IPS-15b (cell line): ENCODE measurements at regions not wholly inside any gene's neighbourhood (a gene's known extent, or its start where the extent isn't known, plus 50 kb on each side); places are given as distances from the start of the nearest gene placed in this dataset.
"Not testable (repeated sequence)": the region's sequence is repeated elsewhere in the genome, so short reads cannot be mapped to it uniquely, and the experiment has no call there.

Source experiments
- H3K27me3 ChIP-seq: one replicate; pipeline ENCODE4 v1.6.1; 2013; ENCODE audit warnings: low read length; ENCODE audit not compliant: control insufficient read depth, insufficient read depth
- H3K36me3 ChIP-seq: one replicate; pipeline ENCODE4 v1.6.1; 2013; ENCODE audit warnings: low read length; ENCODE audit not compliant: control insufficient read depth, insufficient read depth
- H3K4me1 ChIP-seq: one replicate; pipeline ENCODE4 v1.6.1; 2013; ENCODE audit warnings: mild to moderate bottlenecking, low read length; ENCODE audit not compliant: control insufficient read depth, insufficient read depth
- H3K4me3 ChIP-seq: one replicate; pipeline ENCODE4 v1.5.1; 2013; ENCODE audit warnings: low read depth, low read length
- H3K9ac ChIP-seq: one replicate; pipeline ENCODE4 v1.6.1; 2013; ENCODE audit warnings: low read depth, mild to moderate bottlenecking, low read length
- H3K9me3 ChIP-seq: one replicate; pipeline ENCODE4 v1.6.1; 2013; ENCODE audit warnings: mild to moderate bottlenecking, low read length; ENCODE audit not compliant: control insufficient read depth, insufficient read depth

DNA sequence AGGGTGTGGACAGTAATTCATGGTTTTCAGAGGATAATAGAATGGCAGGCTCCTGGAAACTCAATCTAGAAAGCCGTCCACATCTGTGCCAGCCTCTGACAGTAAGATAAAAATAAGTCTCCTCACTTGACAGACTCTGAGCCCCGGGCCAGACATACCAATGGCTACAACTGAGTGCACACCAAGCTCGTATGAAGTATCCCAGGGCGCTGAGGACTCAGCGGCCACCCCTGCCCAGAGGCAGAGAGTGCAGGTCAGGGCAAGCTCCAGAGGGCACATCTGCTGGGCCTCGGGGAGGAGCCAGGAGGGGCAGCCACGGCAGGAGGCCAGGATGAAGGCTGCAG is 262.8 kb upstream of the TCERG1L start:
- no peak overlapping the region for H3K4me3 ChIP-seq
- H3K9me3 ChIP-seq = no peaks in the 10 kb centered on the region
- H3K4me1 ChIP-seq = no peaks in the 10 kb centered on the region
- H3K36me3 ChIP-seq = no peaks in the 10 kb centered on the region
- H3K9ac ChIP-seq = no peak overlapping the region
- no peaks in the 10 kb centered on the region for H3K27me3 ChIP-seq

DNA sequence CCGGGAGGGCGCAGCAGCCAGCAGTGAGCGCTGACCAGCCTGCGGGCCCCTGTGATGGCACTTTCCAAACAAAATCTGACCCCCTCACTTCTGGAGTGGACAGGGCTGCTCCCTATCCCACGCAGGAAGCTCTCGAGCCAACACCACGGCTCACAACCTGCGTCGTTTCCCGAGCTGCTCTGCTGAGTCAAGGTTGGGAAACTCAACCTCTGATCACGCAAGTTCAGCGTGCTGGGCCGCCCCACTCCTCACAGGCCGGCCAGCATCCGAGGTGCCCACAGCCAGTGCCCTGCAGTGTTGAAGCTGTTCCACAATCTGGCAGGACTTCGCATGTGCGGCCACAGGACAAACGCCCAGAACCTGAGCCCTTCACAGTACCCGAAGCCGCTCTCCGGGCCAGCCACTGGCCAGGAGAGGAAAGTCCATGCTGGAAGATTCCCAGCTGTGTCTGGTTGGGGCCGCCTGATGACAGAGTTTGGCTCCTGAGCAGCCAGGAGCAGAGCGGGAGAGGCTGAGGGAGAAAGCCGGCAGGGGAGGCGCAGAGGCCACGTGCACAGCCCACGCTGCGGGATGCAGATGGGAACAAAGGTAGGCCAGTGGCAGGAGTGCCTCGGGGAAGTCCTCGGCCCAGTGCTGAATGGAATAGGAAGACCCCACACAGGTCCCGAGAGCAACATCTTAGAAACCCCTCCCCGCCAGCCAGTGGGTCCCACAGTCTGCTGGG is 263.3 kb upstream of the TCERG1L start:
- Histone ChIP-seq H3K4me3 (no peak overlapping the region), H3K9me3 (no peaks in the 10 kb centered on the region), H3K9ac (no peak overlapping the region), H3K4me1 (no peaks in the 10 kb centered on the region), H3K36me3 (no peaks in the 10 kb centered on the region), H3K27me3 (no peaks in the 10 kb centered on the region)

DNA sequence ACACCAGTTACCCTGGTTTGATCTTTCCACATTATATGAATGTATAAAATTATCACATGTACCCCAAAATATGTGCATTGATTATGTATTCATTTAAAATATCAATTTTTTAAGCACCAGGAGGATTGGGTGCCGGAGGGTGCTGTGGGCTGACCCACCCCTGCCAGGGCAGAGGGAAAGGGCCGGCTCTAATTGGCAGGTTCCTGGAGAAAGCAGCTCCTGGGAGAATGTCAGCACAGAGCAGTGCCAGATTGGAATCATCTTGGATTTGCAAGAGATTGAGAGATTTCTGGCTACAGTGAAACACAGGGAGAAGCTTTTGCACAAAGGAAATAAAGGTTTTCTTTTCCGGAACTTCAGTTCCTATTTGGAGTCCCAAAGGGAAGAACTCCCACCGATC is 264.4 kb upstream of the TCERG1L start:
- Histone ChIP-seq H3K36me3 (no peaks in the 10 kb centered on the region), H3K4me1 (no peaks in the 10 kb centered on the region), H3K9me3 (no peaks in the 10 kb centered on the region)

DNA sequence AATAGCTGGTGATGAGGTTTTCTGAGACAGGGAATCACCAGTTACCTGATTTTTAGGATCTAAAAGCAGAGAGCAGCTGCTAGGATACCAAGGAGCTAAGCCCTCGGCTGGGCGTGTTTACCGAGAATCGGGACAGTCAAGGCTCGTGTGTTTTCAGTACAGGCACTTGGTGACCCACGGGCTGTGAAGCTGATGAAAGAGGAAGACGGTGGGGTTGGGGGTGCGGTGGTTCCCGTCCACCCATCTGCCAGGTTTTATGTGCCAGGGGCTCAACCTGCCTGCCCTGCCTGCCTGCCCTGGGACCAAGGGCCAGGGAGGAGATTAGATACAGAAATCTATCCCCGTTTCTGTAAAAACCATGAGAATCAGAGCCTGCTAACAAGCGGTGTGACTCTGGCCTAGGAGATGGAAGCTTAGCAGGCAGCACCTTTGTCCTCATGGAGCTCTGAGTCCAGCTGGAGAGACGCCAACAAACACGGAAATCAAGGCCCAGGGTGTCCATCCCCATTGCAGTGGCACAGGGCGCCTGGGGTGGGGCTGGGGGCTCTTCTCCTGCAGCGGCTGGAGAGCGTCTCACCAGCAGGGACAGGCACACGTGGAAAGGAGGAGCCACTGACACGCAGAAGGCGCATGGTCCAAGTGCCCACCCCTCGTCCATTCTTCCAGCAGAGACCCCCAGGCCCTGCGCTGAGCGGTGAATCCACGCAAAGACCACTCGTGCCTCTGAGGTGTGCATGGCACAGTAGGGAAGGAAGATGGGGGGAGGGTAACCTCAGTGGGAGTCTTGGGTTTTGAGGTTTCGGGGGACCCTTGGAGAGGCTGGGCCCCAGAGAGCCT is 265.0 kb upstream of the TCERG1L start:
- Histone ChIP-seq H3K36me3 (no peaks in the 10 kb centered on the region), H3K27me3 (no peaks in the 10 kb centered on the region), H3K9me3 (no peaks in the 10 kb centered on the region), H3K9ac (no peak overlapping the region), H3K4me1 (no peaks in the 10 kb centered on the region), H3K4me3 (no peak overlapping the region)

More for the DNA sequence above, 264.4 kb upstream of the TCERG1L start:
- no peak overlapping the region for H3K9ac ChIP-seq
- no peak overlapping the region for H3K4me3 ChIP-seq
- no peaks in the 10 kb centered on the region for H3K27me3 ChIP-seq

DNA sequence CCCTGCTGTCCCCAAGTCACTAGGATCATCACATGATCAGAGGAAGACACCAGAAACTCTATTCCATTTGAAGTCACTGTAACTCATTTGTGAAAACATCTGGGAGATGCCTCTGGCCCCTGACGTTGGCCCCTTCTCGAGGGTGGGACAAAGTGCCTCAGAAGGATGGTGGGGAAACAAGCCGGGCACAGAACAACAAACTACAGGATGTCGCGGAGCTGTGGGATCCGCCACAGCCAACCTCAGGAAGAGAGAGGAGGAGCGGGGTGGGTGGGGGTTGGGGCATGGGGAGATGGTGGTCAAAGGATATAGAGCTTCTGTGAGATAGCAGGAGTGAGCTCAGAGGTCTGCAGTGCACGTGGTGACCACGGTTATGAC is 265.6 kb upstream of the TCERG1L start:
- no peaks in the 10 kb centered on the region for H3K4me1 ChIP-seq
- H3K36me3 ChIP-seq = no peaks in the 10 kb centered on the region
- H3K27me3 ChIP-seq = no peaks in the 10 kb centered on the region
- no peak overlapping the region for H3K4me3 ChIP-seq
- no peaks in the 10 kb centered on the region for H3K9me3 ChIP-seq
- no peak overlapping the region for H3K9ac ChIP-seq

DNA sequence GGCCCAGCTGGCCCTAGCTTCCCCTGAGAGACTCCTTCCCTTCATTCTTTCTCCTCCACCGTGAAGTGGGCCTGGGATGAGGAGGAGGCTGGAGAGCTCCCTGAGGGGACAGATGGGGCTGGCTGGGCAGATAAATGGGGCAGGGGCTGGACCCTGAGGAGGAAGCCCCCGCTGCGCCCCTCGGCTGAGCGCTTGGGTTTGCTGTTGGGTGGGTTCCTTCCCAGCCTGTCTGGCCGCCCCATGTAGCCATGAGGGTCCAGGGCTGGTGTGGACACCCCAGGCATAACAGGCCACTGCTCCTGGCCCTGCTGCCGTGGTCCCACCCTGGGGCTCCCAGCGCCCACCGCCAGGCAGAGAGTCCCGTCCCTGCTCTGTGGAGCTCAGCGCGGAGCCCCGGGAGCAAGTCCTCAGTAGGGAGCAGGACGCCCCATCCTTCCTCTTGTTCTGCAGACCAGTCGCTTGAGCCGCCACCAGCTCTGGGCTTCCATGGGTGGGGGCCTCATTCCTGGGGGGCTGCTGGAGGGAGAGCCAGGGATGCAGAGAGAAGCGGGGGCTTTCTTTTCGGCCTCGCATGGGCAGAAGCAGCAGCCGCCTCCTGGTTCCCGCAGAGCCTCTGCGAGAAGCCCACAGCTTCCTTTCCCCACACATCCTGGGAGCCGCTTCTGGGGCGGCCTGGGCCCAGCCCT is 266.4 kb upstream of the TCERG1L start:
- H3K9ac ChIP-seq = no peak overlapping the region
- no peaks in the 10 kb centered on the region for H3K9me3 ChIP-seq
- H3K36me3 ChIP-seq = no peaks in the 10 kb centered on the region
- H3K27me3 ChIP-seq = no peaks in the 10 kb centered on the region
- no peaks in the 10 kb centered on the region for H3K4me1 ChIP-seq
- H3K4me3 ChIP-seq = no peak overlapping the region

DNA sequence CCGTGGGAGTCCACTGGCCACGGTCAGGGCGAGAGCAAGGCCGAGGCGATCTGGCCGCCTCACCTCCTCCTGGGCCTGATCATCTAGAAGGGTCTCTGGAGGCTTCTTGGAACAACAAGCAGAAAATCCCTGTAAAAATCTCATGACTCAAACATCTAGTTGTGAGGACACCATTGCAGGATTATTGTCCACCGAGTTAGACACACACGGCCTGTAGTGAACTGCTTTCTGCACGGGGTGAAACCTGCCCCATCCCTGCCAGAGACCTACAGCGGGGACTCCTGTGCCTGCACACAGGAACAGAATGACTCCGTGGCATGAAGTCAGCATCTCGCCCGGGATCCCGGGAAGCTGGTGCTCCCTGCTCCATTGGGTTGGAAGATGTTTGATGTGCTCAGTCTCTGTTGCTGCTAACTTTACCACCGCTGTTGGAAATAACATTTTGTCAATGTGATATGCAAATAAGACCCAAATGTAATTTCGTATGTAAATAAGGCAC is 267.0 kb upstream of the TCERG1L start:
- Histone ChIP-seq H3K36me3 (no peaks in the 10 kb centered on the region), H3K4me3 (no peak overlapping the region), H3K27me3 (no peaks in the 10 kb centered on the region), H3K4me1 (no peaks in the 10 kb centered on the region), H3K9me3 (no peaks in the 10 kb centered on the region), H3K9ac (no peak overlapping the region)

DNA sequence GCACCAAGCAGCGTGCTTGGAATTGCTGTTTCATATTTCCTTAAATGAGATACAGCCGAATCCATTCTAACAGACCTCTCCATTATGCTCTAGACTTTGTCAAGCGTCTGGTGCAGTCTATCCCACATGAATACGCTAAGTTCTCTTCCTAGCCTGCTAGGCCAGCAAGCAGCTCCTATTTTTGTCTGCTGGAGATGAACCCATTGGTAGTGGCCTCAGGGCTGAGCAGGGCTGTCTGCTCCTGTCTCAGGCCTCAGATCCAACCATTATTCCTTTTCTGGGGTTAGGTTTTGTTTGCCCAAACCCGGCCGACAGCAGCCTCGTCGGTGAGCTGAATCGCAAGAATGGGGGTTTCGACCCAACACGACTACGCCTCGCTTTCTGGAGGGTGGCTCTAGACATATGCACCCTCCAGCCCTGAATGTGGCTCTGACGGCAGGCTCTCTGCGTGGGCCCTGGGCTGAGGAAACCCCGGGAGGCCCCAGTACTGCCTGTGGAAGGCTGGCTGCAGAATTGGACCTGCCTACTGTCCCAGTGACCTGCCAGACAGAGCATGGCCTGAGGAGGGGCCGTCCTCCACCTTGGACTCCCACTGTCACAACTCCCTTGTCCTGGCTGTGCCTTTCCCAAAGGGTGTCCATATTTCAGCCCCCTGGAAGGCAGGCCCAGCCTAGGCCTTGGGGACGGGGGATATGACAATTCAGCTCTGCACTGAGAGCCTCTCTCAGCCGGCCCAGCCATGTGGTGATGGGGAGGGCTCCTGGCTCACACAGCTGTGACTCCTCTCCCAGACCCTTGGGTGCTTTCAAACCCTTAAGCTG is 267.9 kb upstream of the TCERG1L start:
- Histone ChIP-seq H3K9me3 (no peaks in the 10 kb centered on the region), H3K36me3 (no peaks in the 10 kb centered on the region), H3K4me1 (no peaks in the 10 kb centered on the region), H3K27me3 (no peaks in the 10 kb centered on the region), H3K4me3 (no peak overlapping the region), H3K9ac (no peak overlapping the region)

DNA sequence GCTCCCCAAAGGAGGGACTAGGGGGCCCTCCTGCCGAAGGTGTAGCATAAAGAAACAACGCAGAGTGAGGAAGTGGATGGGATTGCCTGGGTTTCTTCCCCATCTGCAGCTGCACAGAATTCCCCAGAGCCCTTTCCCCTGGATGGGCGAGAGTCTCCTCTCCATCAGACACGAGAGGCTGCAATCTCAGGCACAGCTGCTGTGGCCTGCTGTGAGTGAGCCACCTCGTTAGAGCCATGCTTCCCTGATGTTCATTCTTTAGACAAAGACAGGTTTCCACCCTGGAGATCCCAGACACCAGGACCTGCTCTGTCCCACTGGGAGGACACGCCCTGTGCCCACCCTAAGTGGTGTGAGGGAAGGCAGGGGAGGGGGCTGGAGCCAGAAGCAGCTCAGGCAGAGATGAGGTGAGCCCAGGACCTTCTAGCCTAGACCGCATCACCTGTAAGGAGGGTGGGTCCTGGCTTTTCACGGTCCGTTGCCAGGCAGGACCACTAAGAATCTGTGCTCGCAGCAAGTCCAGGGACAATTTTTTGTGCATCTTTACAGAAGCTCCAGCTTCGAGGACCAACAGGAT is 268.6 kb upstream of the TCERG1L start:
- no peaks in the 10 kb centered on the region for H3K9me3 ChIP-seq
- no peak overlapping the region for H3K4me3 ChIP-seq
- H3K9ac ChIP-seq = no peak overlapping the region
- no peaks in the 10 kb centered on the region for H3K27me3 ChIP-seq
- H3K36me3 ChIP-seq = no peaks in the 10 kb centered on the region
- H3K4me1 ChIP-seq = no peaks in the 10 kb centered on the region

DNA sequence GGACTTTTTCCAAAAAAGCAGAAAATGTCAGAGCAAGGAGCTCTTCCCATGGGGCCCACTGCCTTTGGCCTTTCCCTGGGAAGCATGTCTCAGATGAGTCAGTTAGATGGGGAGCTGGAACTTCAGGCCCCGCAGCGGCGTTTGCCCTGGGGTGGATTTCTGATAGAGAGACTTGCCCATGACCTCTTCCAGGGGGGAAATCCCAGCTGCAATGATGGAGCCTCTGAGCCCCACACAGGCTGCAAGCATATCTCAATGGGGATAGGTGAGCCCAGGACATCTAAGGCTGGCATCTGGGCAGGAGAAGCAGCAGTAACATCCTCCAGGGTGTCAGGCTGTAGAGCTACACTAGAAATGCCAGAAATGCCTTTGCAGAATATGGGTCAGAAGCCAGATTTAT is 269.2 kb upstream of the TCERG1L start:
- Histone ChIP-seq H3K9ac (no peak overlapping the region), H3K36me3 (no peaks in the 10 kb centered on the region), H3K4me3 (no peak overlapping the region), H3K4me1 (no peaks in the 10 kb centered on the region), H3K9me3 (no peaks in the 10 kb centered on the region), H3K27me3 (no peaks in the 10 kb centered on the region)

DNA sequence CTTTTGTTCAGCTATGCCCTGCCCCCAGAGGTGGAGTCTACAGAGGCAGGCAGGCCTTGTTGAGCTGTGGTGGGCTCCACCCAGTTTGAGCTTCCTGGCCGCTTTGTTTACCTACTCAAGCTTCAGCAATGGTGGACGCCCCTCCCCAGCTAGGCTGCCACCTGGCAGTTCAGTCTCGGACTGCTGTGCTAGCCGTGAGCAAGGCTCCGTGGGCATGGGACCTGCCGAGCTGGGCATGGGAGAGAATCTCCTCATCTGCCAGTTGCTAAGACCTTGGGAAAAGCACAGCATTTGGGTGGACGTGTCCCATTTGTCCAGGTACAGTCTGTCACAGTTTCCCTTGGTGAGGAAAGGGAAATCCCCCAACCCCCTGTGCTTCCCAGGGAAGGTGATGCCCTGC is 270.0 kb upstream of the TCERG1L start:
- not testable (repeated sequence) for H3K9me3 ChIP-seq, H3K9ac ChIP-seq, H3K27me3 ChIP-seq, H3K4me3 ChIP-seq, H3K4me1 ChIP-seq, H3K36me3 ChIP-seq
